K562 (cell line): ENCODE measurements at regions not wholly inside any gene's neighbourhood (a gene's known extent, or its start where the extent isn't known, plus 50 kb on each side); places are given as distances from the start of the nearest gene placed in this dataset.
A peak's percentile ranks its signal among the peaks of the same experiment; 100 is the strongest.
"Not testable (repeated sequence)": the region's sequence is repeated elsewhere in the genome, so short reads cannot be mapped to it uniquely, and the experiment has no call there.

Source experiments
- ARID1B ChIP-seq: fragments of 450-650 bp; IDR thresholded peaks from 2 replicates; pipeline ENCODE4 v1.6.1; 2016; ENCODE audit warnings: antibody characterized with exemption, mild to moderate bottlenecking, inconsistent platforms
- ATF7 ChIP-seq: fragments of 450-650 bp; IDR thresholded peaks from 2 replicates; pipeline ENCODE4 v1.7.1; 2014; ENCODE audit warnings: mild to moderate bottlenecking, moderate library complexity
- BRD4 ChIP-seq: fragments of 200-600 bp; sonication (generic); IDR thresholded peaks from 2 replicates; pipeline ENCODE4 v1.6.1; 2017; ENCODE audit warnings: inconsistent platforms
- CBX3 ChIP-seq, 2 experiments: IDR thresholded peaks; 1 replicate in 1 of 2; 2 replicates in 1 of 2; pipeline ENCODE4 v1.6.1; 2012; ENCODE audit warnings: inconsistent platforms in 2 of 2, low read length in 2 of 2, borderline replicate concordance in 1 of 2, control low read depth in 1 of 2
- DPF2 ChIP-seq: fragments of 450-650 bp; IDR thresholded peaks from 2 replicates; pipeline ENCODE4 v1.6.1; 2016
- EP300 ChIP-seq: IDR thresholded peaks from 2 replicates; pipeline ENCODE4 v1.6.1; 2012; ENCODE audit warnings: low read length, improper control_type of control experiment
- EP400 ChIP-seq: fragments of 450-650 bp; IDR thresholded peaks from 2 replicates; pipeline ENCODE4 v1.6.1; 2017; ENCODE audit warnings: antibody characterized with exemption, mild to moderate bottlenecking, moderate library complexity
- FOSL1 ChIP-seq: fragments of 200-800 bp; sonication (Bioruptor generic); conservative IDR thresholded peaks from 2 replicates; pipeline ENCODE4 v1.6.1; 2016; ENCODE audit warnings: missing genetic modification characterization, missing compliant biosample characterization
- FOXA3 ChIP-seq, 2 experiments: fragments of 450-650 bp in 1 of 2; sonication (generic) in 1 of 2; formaldehyde crosslinking; IDR thresholded peaks in 1 of 2; conservative IDR thresholded peaks in 1 of 2; 2 replicates each; pipeline versions ENCODE4 v1.4.0 to v1.8.0; 2020 to 2022; ENCODE audit warnings: mild to moderate bottlenecking in 2 of 2, missing genetic modification reagents in 1 of 2
- FOXM1 ChIP-seq, 2 experiments: fragments of 450-650 bp in 1 of 2; sonication (generic) in 1 of 2; formaldehyde crosslinking in 1 of 2; IDR thresholded peaks; 2 replicates each; pipeline versions ENCODE4 v1.6.1 to v1.9.0; 2017 to 2022; ENCODE audit warnings: low read depth in 2 of 2, mild to moderate bottlenecking in 2 of 2, missing genetic modification reagents in 1 of 2, moderate library complexity in 1 of 2
- GABPA ChIP-seq: fragments of 200-800 bp; sonication (Bioruptor generic); conservative IDR thresholded peaks from 2 replicates; pipeline ENCODE4 v1.6.1; 2016; ENCODE audit warnings: low read depth, missing genetic modification characterization, missing compliant biosample characterization
- KLF16 ChIP-seq: IDR thresholded peaks from 2 replicates; pipeline ENCODE4 v1.6.1; 2016; ENCODE audit warnings: antibody characterized with exemption
- MYBL2 ChIP-seq, 2 experiments: fragments of 450-650 bp in 1 of 2; sonication (generic) in 1 of 2; formaldehyde crosslinking in 1 of 2; IDR thresholded peaks; 2 replicates each; pipeline versions ENCODE4 v1.6.1 to v1.8.1; 2017 to 2022; ENCODE audit warnings: borderline replicate concordance in 1 of 2, inconsistent platforms in 1 of 2, low read depth in 1 of 2, mild to moderate bottlenecking in 1 of 2, missing genetic modification reagents in 1 of 2, moderate library complexity in 1 of 2
- NCOA1 ChIP-seq: fragments of 450-650 bp; IDR thresholded peaks from 2 replicates; pipeline ENCODE4 v1.6.1; 2016; ENCODE audit warnings: low read depth
- NR2C1 ChIP-seq, 2 experiments: fragments of 450-650 bp; IDR thresholded peaks; 2 replicates each; pipeline ENCODE4 v1.6.1; 2017; ENCODE audit warnings: mild to moderate bottlenecking in 2 of 2, antibody characterized with exemption in 1 of 2, inconsistent platforms in 1 of 2, missing compliant biosample characterization in 1 of 2, missing genetic modification characterization in 1 of 2
- RAD21 ChIP-seq, 2 experiments: fragments of 250-450 bp in 1 of 2; fragments of 450-650 bp in 1 of 2; sonication (Bioruptor Pico) in 1 of 2; formaldehyde crosslinking in 1 of 2; IDR thresholded peaks in 1 of 2; conservative IDR thresholded peaks in 1 of 2; 2 replicates each; pipeline versions ENCODE4 v1.4.0 to v1.8.0; 2020 to 2022; ENCODE audit warnings: mild to moderate bottlenecking in 2 of 2, moderate library complexity in 1 of 2
- SMAD4 ChIP-seq: fragments of 250-450 bp; sonication (Bioruptor Pico); conservative IDR thresholded peaks from 2 replicates; pipeline ENCODE4 v1.8.0; 2021; ENCODE audit warnings: inconsistent platforms, mild to moderate bottlenecking, moderate library complexity
- SMARCA4 ChIP-seq: fragments of 450-650 bp; IDR thresholded peaks from 2 replicates; pipeline ENCODE4 v1.6.1; 2016
- SMARCA5 ChIP-seq: fragments of 450-650 bp; IDR thresholded peaks from 2 replicates; pipeline ENCODE4 v1.6.1; 2016
- SOX6 ChIP-seq: fragments of 450-650 bp; IDR thresholded peaks from 2 replicates; pipeline ENCODE4 v1.6.1; 2014; ENCODE audit warnings: mild to moderate bottlenecking
- TCF3 ChIP-seq: sonication (generic); formaldehyde crosslinking; IDR thresholded peaks from 2 replicates; pipeline ENCODE4 v1.4.0; 2020; ENCODE audit warnings: mild to moderate bottlenecking, missing genetic modification reagents
- TEAD1 ChIP-seq, 2 experiments: fragments of 450-650 bp in 1 of 2; sonication (generic) in 1 of 2; formaldehyde crosslinking; IDR thresholded peaks; 2 replicates each; pipeline versions ENCODE4 v1.4.0 to v1.8.0; 2020 to 2022; ENCODE audit warnings: mild to moderate bottlenecking in 2 of 2, missing genetic modification reagents in 1 of 2
- TEAD4 ChIP-seq, 2 experiments: sonication (generic) in 1 of 2; formaldehyde crosslinking in 1 of 2; IDR thresholded peaks; 2 replicates each; pipeline versions ENCODE4 v1.6.1 to v1.8.0; 2012 to 2022; ENCODE audit warnings: borderline replicate concordance in 1 of 2, inconsistent platforms in 1 of 2, low read length in 1 of 2, mild to moderate bottlenecking in 1 of 2, missing genetic modification reagents in 1 of 2
- TRIM24 ChIP-seq, 2 experiments: fragments of 450-650 bp; IDR thresholded peaks; 2 replicates each; pipeline ENCODE4 v1.6.1; 2016
- TRIM28 ChIP-seq: fragments of 450-650 bp; IDR thresholded peaks from 2 replicates; pipeline ENCODE4 v1.6.1; 2017
- VEZF1 ChIP-seq: fragments of 200-800 bp; sonication (Bioruptor generic); IDR thresholded peaks from 2 replicates; pipeline ENCODE4 v1.6.1; 2017; ENCODE audit warnings: missing genetic modification characterization, missing compliant biosample characterization
- ZNF175 ChIP-seq: fragments of 200-800 bp; sonication (Bioruptor generic); IDR thresholded peaks from 2 replicates; pipeline ENCODE4 v1.6.1; 2016; ENCODE audit warnings: low read depth, mild to moderate bottlenecking, missing genetic modification characterization, missing compliant biosample characterization
- ZNF197 ChIP-seq: fragments of 200-800 bp; sonication (Bioruptor generic); IDR thresholded peaks from 2 replicates; pipeline ENCODE4 v1.6.1; 2016; ENCODE audit warnings: low read depth, missing genetic modification characterization, missing compliant biosample characterization

DNA sequence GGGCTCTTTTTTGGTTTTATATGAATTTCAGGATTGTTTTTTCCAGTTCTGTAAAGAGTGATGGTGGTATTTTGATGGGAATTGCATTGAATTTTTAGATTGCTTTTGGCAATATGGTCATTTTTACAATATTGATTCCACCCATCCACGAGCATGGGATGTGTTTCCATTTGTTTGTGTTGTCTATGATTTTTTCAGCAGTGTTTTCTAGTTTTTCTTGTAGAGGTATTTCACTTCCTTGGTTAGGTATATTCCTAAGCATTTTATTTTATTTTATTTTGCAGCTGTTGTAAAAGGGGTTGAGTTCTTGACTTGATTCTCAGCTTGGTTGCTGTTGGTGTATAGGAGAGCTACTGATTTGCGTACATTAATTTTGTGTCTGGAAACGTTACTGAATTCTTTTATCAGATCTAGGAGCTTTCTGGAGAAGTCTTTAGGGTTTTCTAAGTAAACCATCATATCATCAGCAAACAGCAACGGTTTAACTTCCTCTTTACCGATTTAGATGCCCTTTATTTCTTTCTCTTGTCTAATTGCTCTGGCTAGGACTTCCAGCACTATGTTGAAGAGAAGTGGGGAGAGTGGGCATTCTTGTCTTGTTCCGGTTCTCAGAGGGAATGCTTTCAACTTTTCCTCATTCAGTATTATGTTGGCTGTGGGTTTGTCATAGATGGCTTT is 69.4 kb upstream of the GNG12 start (continued):
- TF ChIP-seq MYBL2 (IDR thresholded peaks at IDR 0.05; ENCODE audit: low read depth) (peak; percentile 59), ARID1B (peak; percentile 93), SMARCA5 (peak; percentile 51; the same call in 1 of the 2 replicates), ZNF175 (0 out of 2 replicates have a peak, but pooled peaks have one; percentile 30), ZNF197 (CRISPR knock-in tag) (0 out of 2 replicates have a peak, but pooled peaks have one; percentile 54), SMARCA4 (peak; percentile 87), NR2C1 (tag; IDR thresholded peaks at IDR 0.05) (0 out of 2 replicates have a peak, but pooled peaks have one; percentile 32), BRD4 (peak; percentile 68; the same call in 1 of the 2 replicates), FOSL1 (tag) (peak; percentile 24; the same call in 1 of the 2 replicates), CBX3 (IDR thresholded peaks at IDR 0.05; ENCODE audit: borderline replicate concordance in 1 of 2, low read length in 2 of 2) (peak in 1 of 2 experiments; percentile 43; a peak in 1 of 3 replicates), FOXM1 (IDR thresholded peaks at IDR 0.05; ENCODE audit: low read depth) (peak; percentile 60; the same call in 1 of the 2 replicates), EP400 (peak; percentile 34; the same call in 1 of the 2 replicates), SMAD4 (CRISPR knock-in tag) (peak; percentile 75), TRIM24 (IDR thresholded peaks at IDR 0.05) (peak; percentile 69 to 90; a peak in 3 of 4 replicates), TEAD4 (IDR thresholded peaks at IDR 0.05; ENCODE audit: low read length) (peak; percentile 75; the same call in 1 of the 2 replicates), SOX6 (peak; percentile 67), FOXA3 (CRISPR knock-in tag; conservative IDR thresholded peaks at IDR 0.05 in 1 of 2, IDR thresholded peaks at IDR 0.05 in 1 of 2) (peak in 1 of 2 experiments; percentile 33; a peak in 2 of 4 replicates), GABPA (tag) (peak; percentile 42; the same call in 1 of the 2 replicates), VEZF1 (peak; percentile 45; the same call in 1 of the 2 replicates), DPF2 (peak; percentile 76), TRIM28 (peak; percentile 71; the same call in 1 of the 2 replicates), ATF7 (peak; percentile 36), EP300 (peak; percentile 89), NCOA1 (0 out of 2 replicates have a peak, but pooled peaks have one; percentile 48), KLF16 (peak; percentile 29; the same call in 1 of the 2 replicates), RAD21 (CRISPR knock-in tag; conservative IDR thresholded peaks at IDR 0.05 in 1 of 2, IDR thresholded peaks at IDR 0.05 in 1 of 2) (peak; percentile 11 to 19; a peak in 1 of 4 replicates), TEAD1 (CRISPR knock-in tag; IDR thresholded peaks at IDR 0.05) (peak in 1 of 2 experiments; percentile 50; a peak in 1 of 4 replicates), TCF3 (CRISPR knock-in tag) (peak; percentile 81)
- TF ChIP-seq MYBL2 (CRISPR knock-in tag; IDR thresholded peaks at IDR 0.05; ENCODE audit: borderline replicate concordance); NR2C1 (IDR thresholded peaks at IDR 0.05); FOXM1 (CRISPR knock-in tag; IDR thresholded peaks at IDR 0.05; ENCODE audit: low read depth); TEAD4 (CRISPR knock-in tag; IDR thresholded peaks at IDR 0.05; ENCODE audit: borderline replicate concordance): not testable (repeated sequence)
